ENCODE measurements at regions not wholly inside any gene's neighbourhood (a gene's known extent, or its start where the extent isn't known, plus 50 kb on each side); places are given as distances from the start of the nearest gene placed in this dataset.

- no peak for TF ChIP-seq CHD1 (IDR thresholded peaks at IDR 0.05; ENCODE audit: low read depth, low read length)
Measured at GRCh38 chr13:104900191-104900817, 1635.2 kb downstream of the EFNB2 start (continued).
